GM18498 (cell line): ENCODE measurements at regions not wholly inside any gene's neighbourhood (a gene's known extent, or its start where the extent isn't known, plus 50 kb on each side); places are given as distances from the start of the nearest gene placed in this dataset.
A peak's percentile ranks its signal among the peaks of the same experiment; 100 is the strongest.

Experiments used
- ATAC-seq: cut with Tn5 transposase; IDR thresholded peaks from one replicate; pipeline ENCODE4 v1.9.1; 2021; ENCODE audit warnings: mild to moderate bottlenecking, moderate library complexity; ENCODE audit not compliant: unreplicated experiment

GRCh38 chr12:66848967-66849366, 170.1 kb upstream of the GRIP1 start:
- ATAC-seq = no peak

GRCh38 chr12:66851134-66851533, 172.3 kb upstream of the GRIP1 start:
- ATAC-seq = no peak

GRCh38 chr12:66852091-66852490, 173.2 kb upstream of the GRIP1 start:
- no peak for ATAC-seq

- no peak for ATAC-seq
Observed at GRCh38 chr12:66852765-66853164, 173.9 kb upstream of the GRIP1 start.

- ATAC-seq = no peak
Observed at GRCh38 chr12:66859751-66860440, 181.0 kb upstream of the GRIP1 start.

GRCh38 chr12:66860752-66861750, 182.2 kb upstream of the GRIP1 start:
- ATAC-seq = no peak

GRCh38 chr12:66862356-66862985, 183.6 kb upstream of the GRIP1 start:
- no peak for ATAC-seq

- no peak for ATAC-seq
Observed at GRCh38 chr12:66863276-66863675, 184.4 kb upstream of the GRIP1 start.

GRCh38 chr12:66877925-66878324, 199.0 kb upstream of the GRIP1 start:
- no peak for ATAC-seq

- ATAC-seq = no peak
Observed at GRCh38 chr12:66879409-66879808, 200.5 kb upstream of the GRIP1 start.

- ATAC-seq = no peak
Observed at GRCh38 chr12:66881386-66881785, 202.5 kb upstream of the GRIP1 start.

GRCh38 chr12:66884091-66884490, 205.2 kb upstream of the GRIP1 start:
- ATAC-seq = no peak

GRCh38 chr12:66885115-66885875, 206.4 kb upstream of the GRIP1 start:
- no peak for ATAC-seq

GRCh38 chr12:66896797-66897196, 217.9 kb upstream of the GRIP1 start:
- no peak for ATAC-seq

GRCh38 chr12:66898700-66899469, 220.0 kb upstream of the GRIP1 start:
- ATAC-seq = no peak

GRCh38 chr12:66899588-66899987, 220.7 kb upstream of the GRIP1 start:
- no peak for ATAC-seq

- ATAC-seq = no peak
Observed at GRCh38 chr12:66900616-66901015, 221.7 kb upstream of the GRIP1 start.

- ATAC-seq = peak; percentile 94
Observed at GRCh38 chr12:66901138-66901932, 222.5 kb upstream of the GRIP1 start.

GRCh38 chr12:66902020-66902419, 223.1 kb upstream of the GRIP1 start:
- ATAC-seq = no peak
